GM18870 (cell line): ENCODE measurements at regions not wholly inside any gene's neighbourhood (a gene's known extent, or its start where the extent isn't known, plus 50 kb on each side); places are given as distances from the start of the nearest gene placed in this dataset.
"Not testable (repeated sequence)": the region's sequence is repeated elsewhere in the genome, so short reads cannot be mapped to it uniquely, and the experiment has no call there.

Experiments used
- ATAC-seq: cut with Tn5 transposase; IDR thresholded peaks from one replicate; pipeline ENCODE4 v1.9.1; 2021; ENCODE audit warnings: moderate library complexity; ENCODE audit not compliant: unreplicated experiment

GRCh38 chr3:168671091-168671490 is 575.4 kb upstream of the GOLIM4 start:
- ATAC-seq, result no peak

DNA sequence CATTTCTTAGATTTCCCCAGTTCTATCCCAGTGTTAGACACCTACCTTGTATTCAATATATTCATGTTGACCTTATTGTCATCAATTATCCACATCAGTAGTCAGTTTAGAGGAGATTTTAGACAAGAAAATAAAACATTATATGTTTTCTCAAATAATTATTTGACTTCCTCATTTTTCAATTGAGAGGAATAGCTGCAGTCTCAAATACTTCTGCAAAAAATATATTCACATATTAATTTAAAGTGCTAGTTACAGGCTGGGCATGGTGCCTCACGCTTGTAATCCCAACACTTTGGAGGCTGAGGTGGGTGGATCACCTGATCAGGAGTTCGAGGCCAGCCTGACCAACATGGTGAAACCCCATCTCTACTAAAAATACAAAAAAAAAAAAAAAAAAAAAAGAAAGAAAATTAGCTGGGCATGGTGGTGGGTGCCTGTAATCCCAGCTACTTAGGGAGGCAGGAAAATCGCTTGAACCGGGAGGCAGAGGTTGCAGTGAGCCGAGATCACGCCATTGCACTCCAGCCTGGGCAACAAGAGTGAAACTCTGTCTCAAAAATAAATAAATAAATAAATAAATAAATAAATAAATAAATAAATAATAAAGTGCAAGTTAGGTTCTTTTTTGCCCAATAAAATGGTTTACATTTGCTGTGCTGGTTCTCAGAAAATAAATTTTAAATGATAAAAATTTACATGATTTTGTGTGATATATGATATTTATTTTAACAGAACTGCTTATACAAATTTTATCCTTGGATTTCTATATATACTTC is 565.3 kb upstream of the GOLIM4 start:
- not testable (repeated sequence) for ATAC-seq

GRCh38 chr3:168659015-168659414 is 563.3 kb upstream of the GOLIM4 start:
- no peak for ATAC-seq

DNA sequence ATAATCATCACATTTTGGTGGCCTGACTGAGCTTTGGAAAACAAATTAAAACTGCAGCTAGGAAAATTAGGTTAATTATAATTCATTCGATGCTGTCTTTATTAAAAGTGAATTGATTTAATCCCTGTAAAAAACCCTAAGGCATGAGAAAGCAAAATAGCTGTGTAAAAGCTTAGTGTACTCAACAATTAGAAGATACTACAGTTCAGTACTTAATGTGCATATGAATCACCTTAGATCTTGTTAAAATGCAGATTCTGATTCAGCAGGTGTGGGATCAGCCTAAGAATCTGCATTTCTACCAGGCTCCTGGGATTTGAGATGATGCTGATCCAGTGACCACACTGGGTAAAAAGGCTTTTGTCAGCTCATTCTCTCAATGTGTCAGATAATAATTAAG is 559.9 kb upstream of the GOLIM4 start:
- no peak for ATAC-seq

DNA sequence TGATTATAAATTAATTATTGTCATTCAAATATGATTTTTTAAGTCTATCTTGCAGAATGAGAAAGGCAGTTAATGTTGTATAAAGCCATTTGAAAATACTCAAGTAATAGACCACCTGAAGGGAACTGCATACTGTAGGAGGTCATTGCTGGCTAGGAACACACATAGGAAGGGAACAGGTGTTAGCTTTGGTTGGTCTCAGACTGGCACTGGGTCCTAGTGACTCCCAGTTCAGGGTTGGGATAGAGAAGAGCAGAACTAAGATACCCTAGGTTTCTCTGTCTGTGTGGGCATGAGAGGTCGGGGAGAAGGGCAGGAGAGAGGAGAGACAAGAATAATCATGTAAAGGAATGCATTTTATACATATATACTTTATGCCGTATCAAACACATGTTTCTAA is 559.0 kb upstream of the GOLIM4 start:
- no peak for ATAC-seq

DNA sequence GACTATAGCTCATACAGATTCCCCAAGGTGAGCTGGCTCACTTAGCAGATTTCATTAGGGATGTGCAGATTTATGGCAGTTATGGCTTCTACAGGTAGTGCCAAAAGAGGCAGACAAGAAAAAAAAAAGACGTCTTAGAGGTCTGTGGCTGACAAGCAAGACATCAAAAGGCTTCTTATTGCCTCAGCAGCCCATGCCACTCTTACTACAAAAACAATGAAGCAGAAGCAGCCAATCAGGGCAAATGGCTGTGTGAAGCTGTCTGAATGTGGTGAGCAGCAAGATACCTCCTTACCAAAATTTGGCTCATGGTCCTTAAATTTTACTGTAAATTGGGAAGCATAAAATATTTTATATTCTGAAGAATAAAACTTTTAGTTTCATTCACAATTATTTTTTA is 557.5 kb upstream of the GOLIM4 start:
- no peak for ATAC-seq

DNA sequence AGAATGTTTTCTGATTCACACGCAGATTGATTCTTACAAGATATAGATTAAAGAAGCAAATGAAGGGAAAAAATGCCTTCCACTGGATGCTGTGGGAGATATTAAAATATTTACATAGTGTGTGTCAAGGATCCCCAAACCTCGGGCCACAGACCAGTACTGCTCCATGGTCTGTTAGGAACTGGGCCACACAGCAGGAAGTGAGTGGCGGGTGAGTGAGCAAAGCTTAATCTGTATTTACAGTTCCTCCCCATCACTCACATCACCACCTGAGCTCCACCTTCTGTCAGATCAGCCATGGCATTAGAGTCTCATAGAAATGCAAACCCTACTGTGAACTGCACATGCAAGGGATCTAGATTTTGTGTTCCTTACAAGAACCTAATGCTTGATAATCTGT is 552.6 kb upstream of the GOLIM4 start:
- ATAC-seq, result no peak

GRCh38 chr3:168647582-168647981 is 551.9 kb upstream of the GOLIM4 start:
- ATAC-seq, result no peak

DNA sequence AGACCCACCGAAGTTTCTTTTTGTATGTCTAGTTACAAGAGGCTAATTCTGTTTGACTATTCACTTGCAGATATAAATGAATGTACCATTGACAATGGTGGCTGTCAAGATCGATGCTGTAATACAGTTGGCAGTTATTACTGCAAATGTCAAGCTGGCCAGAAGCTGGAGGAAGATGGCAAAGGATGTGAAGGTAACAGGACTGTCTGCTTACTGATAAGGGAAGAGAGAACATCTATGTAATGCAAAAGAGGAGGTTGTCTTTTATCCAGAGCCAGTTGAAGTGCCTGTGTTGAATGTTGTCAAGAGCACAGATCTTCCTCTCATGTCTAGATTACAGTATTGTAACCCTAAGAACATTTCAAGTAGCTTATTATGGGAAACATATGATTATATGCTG is 549.5 kb upstream of the GOLIM4 start:
- ATAC-seq, result no peak

DNA sequence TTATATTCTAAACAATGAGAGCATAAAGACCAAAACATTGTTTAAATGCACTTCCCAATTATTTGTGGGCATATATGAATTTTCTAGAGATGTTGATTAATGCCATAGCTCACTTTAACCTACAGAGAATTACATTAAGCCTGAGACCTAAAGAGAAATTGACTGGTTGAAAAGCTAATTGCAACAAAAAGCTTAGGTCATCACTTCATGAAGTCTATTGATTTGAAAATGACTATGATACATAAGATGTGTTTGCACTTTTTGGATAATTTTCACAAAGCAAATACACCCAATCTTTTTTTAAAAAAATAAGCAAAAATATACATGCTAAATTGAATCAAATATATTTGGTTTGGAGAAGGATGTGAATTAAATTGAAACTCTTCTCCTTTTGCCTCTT is 532.8 kb upstream of the GOLIM4 start:
- no peak for ATAC-seq

DNA sequence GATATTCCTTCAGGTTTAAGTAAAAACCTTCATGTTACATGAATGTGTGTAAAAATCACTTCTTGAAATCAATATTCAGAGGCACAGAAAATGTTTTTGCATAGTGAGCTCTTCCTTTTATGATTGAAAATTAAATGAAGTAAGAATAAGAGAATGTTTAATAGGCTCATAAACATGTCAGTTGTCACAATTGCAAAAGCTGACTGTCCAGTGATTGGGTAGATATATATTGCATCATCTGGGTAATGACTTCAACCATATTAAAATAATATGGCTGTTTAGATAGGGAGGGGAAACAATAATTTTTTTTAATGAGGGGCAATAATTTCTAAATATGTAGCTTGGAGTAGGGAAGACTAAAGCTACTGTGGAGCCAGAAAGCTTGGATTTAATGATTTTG is 529.8 kb upstream of the GOLIM4 start:
- no peak for ATAC-seq

- ATAC-seq, result no peak
These were observed 529.2 kb upstream of the GOLIM4 start for GRCh38 chr3:168624892-168625448.

GRCh38 chr3:168624195-168624594 is 528.5 kb upstream of the GOLIM4 start:
- ATAC-seq, result no peak

DNA sequence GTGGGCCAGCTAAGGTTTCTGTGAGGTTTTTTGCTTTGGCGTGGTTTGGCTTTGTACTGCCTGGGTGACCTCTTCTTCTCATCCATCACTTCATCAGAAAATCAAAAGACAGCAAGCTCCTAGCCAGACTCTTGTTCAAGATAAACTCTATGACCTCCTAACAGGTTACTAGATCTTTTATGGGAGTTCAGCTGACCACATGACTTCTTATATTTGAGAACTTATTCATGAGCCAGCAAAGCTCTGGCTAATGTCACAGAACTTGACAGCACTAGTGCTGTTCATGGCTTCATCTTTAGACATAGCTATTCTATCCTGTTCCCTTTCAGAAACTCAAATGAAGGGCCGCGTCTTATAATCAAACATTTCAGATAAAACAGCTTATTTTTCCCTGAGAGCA is 527.1 kb upstream of the GOLIM4 start:
- no peak for ATAC-seq

DNA sequence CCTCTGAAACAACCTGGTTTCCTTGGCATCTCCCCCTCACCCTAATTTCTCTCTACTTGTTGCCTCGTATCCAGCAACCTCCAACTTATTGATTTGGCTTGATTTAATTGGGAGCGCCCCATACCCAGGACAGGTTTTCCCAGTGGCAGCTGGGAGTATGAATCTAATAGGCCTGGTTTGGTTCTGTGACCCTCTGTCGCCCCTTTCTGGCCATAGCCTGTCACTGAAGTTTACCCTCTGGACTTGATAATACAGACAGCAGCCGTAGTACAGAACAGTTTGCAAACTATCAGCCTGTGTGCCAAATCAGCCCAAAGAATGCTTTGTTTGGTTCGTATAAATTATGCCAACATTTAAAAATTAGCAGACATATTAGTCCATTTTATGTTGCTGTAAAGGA is 525.1 kb upstream of the GOLIM4 start:
- ATAC-seq, result peak; percentile 58

- no peak for ATAC-seq
These were observed 523.2 kb upstream of the GOLIM4 start for GRCh38 chr3:168618827-168619470.

DNA sequence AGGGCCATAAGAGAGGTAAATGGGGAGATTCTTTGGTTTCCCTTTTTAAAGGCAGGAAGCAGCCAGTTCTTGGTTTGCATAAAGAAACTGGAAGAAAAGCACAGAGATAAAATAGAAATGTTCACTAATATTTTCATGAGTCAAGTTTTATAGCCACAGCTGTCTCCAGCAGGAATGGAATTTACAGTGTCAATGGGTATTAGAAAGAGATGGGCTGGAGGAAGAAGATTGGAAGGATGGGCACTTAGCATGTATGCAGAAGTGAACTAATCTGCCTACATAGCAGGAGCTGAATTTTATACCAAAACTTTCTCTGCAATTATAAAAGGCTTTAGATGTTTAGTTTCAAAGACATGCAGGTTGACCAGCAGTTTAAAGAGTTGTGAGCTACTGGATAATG is 521.9 kb upstream of the GOLIM4 start:
- ATAC-seq, result no peak

DNA sequence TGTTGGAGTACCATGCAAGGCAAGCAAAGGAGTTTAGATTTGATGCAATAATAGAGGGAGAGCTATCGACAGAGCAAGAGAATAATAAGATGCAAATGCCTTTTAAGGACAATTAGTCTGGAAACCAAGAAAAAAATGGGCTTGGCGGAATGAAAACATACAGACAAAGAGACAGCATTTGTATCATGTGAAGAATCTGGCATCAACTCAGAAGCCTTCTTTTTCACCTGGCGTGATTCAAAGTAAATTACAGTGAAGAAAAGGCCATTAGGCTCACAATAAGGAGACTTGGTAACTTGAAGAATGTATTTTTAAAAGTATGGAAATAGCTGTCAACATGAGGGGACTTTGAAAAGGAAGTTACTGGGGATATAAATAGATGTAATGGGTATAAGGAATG is 521.2 kb upstream of the GOLIM4 start:
- no peak for ATAC-seq

DNA sequence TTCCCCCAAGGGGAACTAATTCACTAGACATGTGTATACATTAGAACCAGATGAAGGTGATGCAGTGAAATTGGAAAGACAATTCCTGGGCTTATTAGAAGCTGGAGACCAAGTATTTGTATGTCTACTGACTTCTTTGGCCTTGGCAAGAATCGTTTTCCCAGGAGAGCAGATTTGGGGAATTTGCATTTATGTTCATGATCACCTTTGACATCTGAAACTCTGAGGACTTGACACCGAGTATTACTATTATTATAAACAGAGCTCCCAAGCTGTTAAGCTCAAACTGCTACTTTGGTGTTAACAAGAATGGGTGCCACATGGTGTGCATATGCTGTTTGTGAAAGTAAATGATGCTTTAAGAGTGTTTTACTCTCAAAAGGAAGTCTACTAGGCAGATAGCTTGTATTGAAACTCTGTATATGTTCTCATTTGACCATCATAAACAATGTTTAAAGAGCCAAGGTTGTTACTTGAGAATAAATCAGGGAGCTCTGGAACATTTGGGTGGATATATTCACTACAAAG is 519.8 kb upstream of the GOLIM4 start:
- ATAC-seq, result no peak

- no peak for ATAC-seq
These were observed 517.4 kb upstream of the GOLIM4 start for GRCh38 chr3:168613151-168613550.

- no peak for ATAC-seq
These were observed 516.9 kb upstream of the GOLIM4 start for GRCh38 chr3:168612671-168613070.

DNA sequence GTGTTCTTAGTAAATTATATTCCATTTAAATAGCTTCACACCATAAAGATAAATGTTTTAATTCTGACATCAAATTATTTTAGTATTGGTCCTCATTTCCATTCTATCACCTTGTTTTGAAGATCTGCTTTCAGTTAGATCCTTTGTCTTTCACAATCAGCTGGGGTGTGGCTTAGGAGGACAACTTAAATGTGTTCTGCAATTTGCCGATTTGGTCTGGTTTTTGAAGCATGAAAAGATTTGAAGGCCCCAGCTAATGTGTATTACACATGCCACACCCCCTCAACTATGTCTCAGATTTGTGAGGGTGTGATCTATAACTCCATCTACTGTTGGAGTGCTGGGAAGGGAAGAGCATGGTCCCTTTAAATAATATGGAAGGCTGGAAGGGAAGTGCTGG is 516.1 kb upstream of the GOLIM4 start:
- no peak for ATAC-seq
